ENCODE measurements at regions not wholly inside any gene's neighbourhood (a gene's known extent, or its start where the extent isn't known, plus 50 kb on each side); places are given as distances from the start of the nearest gene placed in this dataset.

- no peaks in the 10 kb centered on the region for H3K79me2 ChIP-seq (ENCODE audit: insufficient read depth, low read length)
- H3K4me2 ChIP-seq (ENCODE audit: insufficient read depth, low read length): no peak overlapping the region
- no peaks in the 10 kb centered on the region for H4K20me1 ChIP-seq (ENCODE audit: insufficient read depth, low read length)
- TF ChIP-seq CTCF (IDR thresholded peaks at IDR 0.05; ENCODE audit: extremely low read depth, low read depth, low read length): no peak
- H3K36me3 ChIP-seq (ENCODE audit: insufficient read depth, low read length): no peaks in the 10 kb centered on the region
- no peaks in the 10 kb centered on the region for H3K27me3 ChIP-seq (ENCODE audit: insufficient read depth, low read length)
- no peaks in the 10 kb centered on the region for H3K4me1 ChIP-seq (ENCODE audit: insufficient read depth, low read length)
- H2AFZ ChIP-seq (ENCODE audit: low read length): no peak overlapping the region
- H3K27ac ChIP-seq (ENCODE audit: low read depth, low read length): no peak overlapping the region
- H3K9me3 ChIP-seq (ENCODE audit: low read depth, low read length): no peaks in the 10 kb centered on the region
- no peak for DNase-seq (ENCODE audit: insufficient read length, low spot score, missing footprints)
- no peak overlapping the region for H3K4me3 ChIP-seq (ENCODE audit: insufficient read depth, low read length)
These were observed 270.7 kb upstream of the TFAP2D start for GRCh38 chr6:50442531-50443040.

GRCh38 chr6:50443144-50443543 is 270.2 kb upstream of the TFAP2D start:
- Histone ChIP-seq H2AFZ (ENCODE audit: low read length) (no peak overlapping the region), H3K4me1 (ENCODE audit: insufficient read depth, low read length) (no peaks in the 10 kb centered on the region), H3K27me3 (ENCODE audit: insufficient read depth, low read length) (no peaks in the 10 kb centered on the region), H3K4me2 (ENCODE audit: insufficient read depth, low read length) (no peak overlapping the region), H3K79me2 (ENCODE audit: insufficient read depth, low read length) (no peaks in the 10 kb centered on the region), H3K4me3 (ENCODE audit: insufficient read depth, low read length) (no peak overlapping the region), H3K9me3 (ENCODE audit: low read depth, low read length) (no peaks in the 10 kb centered on the region), H4K20me1 (ENCODE audit: insufficient read depth, low read length) (no peaks in the 10 kb centered on the region), H3K36me3 (ENCODE audit: insufficient read depth, low read length) (no peaks in the 10 kb centered on the region), H3K27ac (ENCODE audit: low read depth, low read length) (no peak overlapping the region)
- no peak for DNase-seq (ENCODE audit: insufficient read length, low spot score, missing footprints)
- TF ChIP-seq CTCF (IDR thresholded peaks at IDR 0.05; ENCODE audit: extremely low read depth, low read depth, low read length): no peak

GRCh38 chr6:50449128-50449527 is 264.2 kb upstream of the TFAP2D start:
- DNase-seq (ENCODE audit: insufficient read length, low spot score, missing footprints): no peak
- H3K27me3 ChIP-seq (ENCODE audit: insufficient read depth, low read length): no peaks in the 10 kb centered on the region
- no peak overlapping the region for H3K4me3 ChIP-seq (ENCODE audit: insufficient read depth, low read length)
- no peak for TF ChIP-seq CTCF (IDR thresholded peaks at IDR 0.05; ENCODE audit: extremely low read depth, low read depth, low read length)
- no peak overlapping the region for H3K27ac ChIP-seq (ENCODE audit: low read depth, low read length)
- H3K79me2 ChIP-seq (ENCODE audit: insufficient read depth, low read length): no peaks in the 10 kb centered on the region
- H3K4me2 ChIP-seq (ENCODE audit: insufficient read depth, low read length): no peak overlapping the region
- H3K4me1 ChIP-seq (ENCODE audit: insufficient read depth, low read length): no peaks in the 10 kb centered on the region
- no peaks in the 10 kb centered on the region for H3K36me3 ChIP-seq (ENCODE audit: insufficient read depth, low read length)
- H3K9me3 ChIP-seq (ENCODE audit: low read depth, low read length): no peaks in the 10 kb centered on the region
- H4K20me1 ChIP-seq (ENCODE audit: insufficient read depth, low read length): no peaks in the 10 kb centered on the region
- H2AFZ ChIP-seq (ENCODE audit: low read length): no peak overlapping the region

GRCh38 chr6:50451826-50452400 is 261.4 kb upstream of the TFAP2D start:
- Histone ChIP-seq H3K9me3 (ENCODE audit: low read depth, low read length) (no peaks in the 10 kb centered on the region), H3K4me2 (ENCODE audit: insufficient read depth, low read length) (no peak overlapping the region), H4K20me1 (ENCODE audit: insufficient read depth, low read length) (no peaks in the 10 kb centered on the region), H2AFZ (ENCODE audit: low read length) (no peak overlapping the region), H3K79me2 (ENCODE audit: insufficient read depth, low read length) (no peaks in the 10 kb centered on the region), H3K36me3 (ENCODE audit: insufficient read depth, low read length) (no peaks in the 10 kb centered on the region), H3K4me1 (ENCODE audit: insufficient read depth, low read length) (no peaks in the 10 kb centered on the region), H3K27me3 (ENCODE audit: insufficient read depth, low read length) (no peaks in the 10 kb centered on the region), H3K27ac (ENCODE audit: low read depth, low read length) (no peak overlapping the region), H3K4me3 (ENCODE audit: insufficient read depth, low read length) (no peak overlapping the region)
- DNase-seq (ENCODE audit: insufficient read length, low spot score, missing footprints): no peak
- no peak for TF ChIP-seq CTCF (IDR thresholded peaks at IDR 0.05; ENCODE audit: extremely low read depth, low read depth, low read length)

Data from osteoblast (primary cell).